HCT116 (cell line): ENCODE measurements at regions not wholly inside any gene's neighbourhood (a gene's known extent, or its start where the extent isn't known, plus 50 kb on each side); places are given as distances from the start of the nearest gene placed in this dataset.

Experiments used
- ATAC-seq: fragments of 200-7000 bp; cut with Tn5 transposase; 2 replicates; pipeline ENCODE4 v1.9.1; 2020; ENCODE audit warnings: mild to moderate bottlenecking, moderate library complexity
- BruUV-seq: library from RNA; stranded (reverse); fragments of 400-500 nt; replicated peaks from 2 replicates; lab custom pipeline; 2021; lab: Mats Ljungman, UMichigan
- CTCF ChIA-PET: fragments of 300-600 bp; sonication (Branson Sonifier 250); formaldehyde crosslinking; loops from one replicate; lab custom pipeline; 2021; ENCODE audit warnings: antibody characterized with exemption; lab: Charles Lee
- POLR2A ChIA-PET: fragments of 300-600, 350-600 bp; sonication (Branson Sonifier 250); formaldehyde crosslinking; loops from one replicate; lab custom pipeline; 2021; ENCODE audit warnings: antibody characterized with exemption; lab: Charles Lee
- RAD21 ChIA-PET, 2 experiments: fragments of 300-600 bp; sonication (Branson Sonifier 250); formaldehyde crosslinking; loops; one replicate each; lab custom pipeline; 2023; ENCODE audit warnings: low total read pairs in 2 of 2; ENCODE audit not compliant: uncharacterized antibody in 2 of 2, unreplicated experiment in 2 of 2, low non-redundant PET in 1 of 2; lab: Charles Lee
- DNase-seq: peaks from one replicate; pipeline ENCODE4 v3.0.0-alpha.2; 2010; ENCODE audit warnings: low read depth, low spot score
- H2AFZ ChIP-seq: fragments of 200-600 bp; shearing (Covaris generic), sonication (generic); 2 replicates; pipeline ENCODE4 v1.6.1; 2017; ENCODE audit warnings: low read depth, mixed run types, mixed read lengths, antibody characterized with exemption, low read length; ENCODE audit not compliant: poor library complexity, severe bottlenecking
- H3K27ac ChIP-seq: 2 replicates; pipeline ENCODE4 v1.5.1; 2012; ENCODE audit warnings: low read depth, low read length
- H3K27me3 ChIP-seq: fragments of 200-600 bp; sonication (generic); 2 replicates; pipeline ENCODE4 v1.6.1; 2016; ENCODE audit warnings: mixed run types, low read length, mixed read lengths; ENCODE audit not compliant: insufficient read depth
- H3K36me3 ChIP-seq, 2 experiments: fragments of 200-500 bp in 1 of 2; fragments of 200-600 bp in 1 of 2; sonication (Bioruptor generic) in 1 of 2; sonication (generic) in 1 of 2; 2 replicates each; pipeline versions ENCODE4 v1.5.1 to v1.6.1; 2014 to 2016; ENCODE audit warnings: low read length in 2 of 2, inconsistent platforms in 1 of 2, mixed read lengths in 1 of 2, mixed run types in 1 of 2; ENCODE audit not compliant: insufficient read depth in 2 of 2, control insufficient read depth in 1 of 2
- H3K4me1 ChIP-seq, 2 experiments: fragments of 200-600 bp in 1 of 2; sonication (generic) in 1 of 2; 2 replicates each; pipeline versions ENCODE4 v1.5.1 to v1.6.1; 2012 to 2017; ENCODE audit warnings: low read length in 2 of 2, inconsistent platforms in 1 of 2, mild to moderate bottlenecking in 1 of 2, mixed read lengths in 1 of 2, mixed run types in 1 of 2, moderate library complexity in 1 of 2; ENCODE audit not compliant: insufficient read depth in 2 of 2, control insufficient read depth in 1 of 2
- H3K4me2 ChIP-seq: fragments of 200-600 bp; sonication (generic); 2 replicates; pipeline ENCODE4 v1.6.1; 2017; ENCODE audit warnings: mixed run types, low read length, mixed read lengths
- H3K4me3 ChIP-seq, 2 experiments: fragments of 200-600 bp in 1 of 2; sonication (generic) in 1 of 2; replicated peaks in 1 of 2; 2 replicates each; pipeline ENCODE4 v1.5.1; 2011 to 2016; ENCODE audit warnings: low read length in 2 of 2, control low read depth in 1 of 2, low read depth in 1 of 2, mild to moderate bottlenecking in 1 of 2, mixed read lengths in 1 of 2, mixed run types in 1 of 2
- H3K79me2 ChIP-seq: fragments of 200-600 bp; sonication (generic); 2 replicates; pipeline ENCODE4 v1.6.1; 2017; ENCODE audit warnings: mild to moderate bottlenecking, mixed run types, low read length, moderate library complexity, mixed read lengths; ENCODE audit not compliant: insufficient read depth
- H3K9ac ChIP-seq: fragments of 200-600 bp; sonication (generic); 2 replicates; pipeline ENCODE4 v1.6.1; 2016; ENCODE audit warnings: low read length, mixed read lengths
- H3K9me2 ChIP-seq: fragments of 200-600 bp; sonication (generic), shearing (Covaris generic); 2 replicates; pipeline ENCODE4 v1.6.1; 2017; ENCODE audit warnings: mixed run types, mild to moderate bottlenecking, moderate library complexity; ENCODE audit not compliant: insufficient read depth
- H3K9me3 ChIP-seq, 2 experiments: fragments of 200-500 bp in 1 of 2; fragments of 200-600 bp in 1 of 2; sonication (Bioruptor generic) in 1 of 2; sonication (generic) in 1 of 2; 2 replicates each; pipeline ENCODE4 v1.6.1; 2014 to 2017; ENCODE audit warnings: low read length in 2 of 2, mixed read lengths in 2 of 2, inconsistent platforms in 1 of 2, low read depth in 1 of 2, mild to moderate bottlenecking in 1 of 2, mixed run types in 1 of 2, moderate library complexity in 1 of 2; ENCODE audit not compliant: control insufficient read depth in 1 of 2, insufficient read depth in 1 of 2
- H4K20me1 ChIP-seq: fragments of 200-600 bp; sonication (generic), shearing (Covaris generic); 2 replicates; pipeline ENCODE4 v1.6.1; 2017; ENCODE audit warnings: mixed run types, mild to moderate bottlenecking, moderate library complexity; ENCODE audit not compliant: insufficient read depth
- CBX3 ChIP-seq: IDR thresholded peaks from 2 replicates; pipeline ENCODE4 v1.6.1; 2012; ENCODE audit warnings: low read depth
- CTCF ChIP-seq, 3 experiments: fragments of 200-600 bp in 1 of 3; sonication (generic) in 1 of 3; IDR thresholded peaks in 2 of 3; conservative IDR thresholded peaks in 1 of 3; 2 replicates each; pipeline ENCODE4 v1.5.1; 2012 to 2017; ENCODE audit warnings: low read depth in 2 of 3, low read length in 2 of 3, antibody characterized with exemption in 1 of 3, borderline replicate concordance in 1 of 3, control low read depth in 1 of 3, mild to moderate bottlenecking in 1 of 3, mixed read lengths in 1 of 3, mixed run types in 1 of 3, moderate library complexity in 1 of 3; ENCODE audit not compliant: insufficient read depth in 1 of 3
- EGR1 ChIP-seq: IDR thresholded peaks from 2 replicates; pipeline ENCODE4 v1.6.1; 2012; ENCODE audit warnings: low read depth
- EZH2phosphoT487 ChIP-seq: fragments of 200-600 bp; IDR thresholded peaks from 2 replicates; pipeline ENCODE4 v1.6.1; 2018; ENCODE audit warnings: antibody characterized with exemption, borderline replicate concordance
- SIN3A ChIP-seq: IDR thresholded peaks from 2 replicates; pipeline ENCODE4 v1.6.1; 2012; ENCODE audit warnings: low read depth
- TCF7L2 ChIP-seq: IDR thresholded peaks from 2 replicates; pipeline ENCODE4 v1.7.0; 2011; ENCODE audit warnings: borderline replicate concordance, inconsistent platforms; ENCODE audit not compliant: insufficient read depth, insufficient read length; ENCODE audit errors: extremely low read depth
- ZBTB33 ChIP-seq: IDR thresholded peaks from 2 replicates; pipeline ENCODE4 v1.6.1; 2011; ENCODE audit warnings: mild to moderate bottlenecking, low read length, moderate library complexity; ENCODE audit not compliant: insufficient replicate concordance; ENCODE audit errors: extremely low read depth
- ZFX ChIP-seq: fragments of 450-650 bp; IDR thresholded peaks from 2 replicates; pipeline ENCODE4 v1.6.1; 2017
- ZNF274 ChIP-seq: fragments of 200-500 bp; sonication (Bioruptor generic); IDR thresholded peaks from 2 replicates; pipeline ENCODE4 v1.6.1; 2014; ENCODE audit warnings: mild to moderate bottlenecking, low read depth, low read length, inconsistent platforms
- intact Hi-C: fragments of 100-400 bp; cut with micrococcal nuclease; formaldehyde crosslinking; loops from 2 replicates; pipeline ENCODE4 v1.10.0; 2022
- TF ChIP-seq, protein P1 (sequence below): IDR thresholded peaks from 2 replicates; pipeline ENCODE4 v1.6.1; 2012; ENCODE audit warnings: low read depth

DNA sequence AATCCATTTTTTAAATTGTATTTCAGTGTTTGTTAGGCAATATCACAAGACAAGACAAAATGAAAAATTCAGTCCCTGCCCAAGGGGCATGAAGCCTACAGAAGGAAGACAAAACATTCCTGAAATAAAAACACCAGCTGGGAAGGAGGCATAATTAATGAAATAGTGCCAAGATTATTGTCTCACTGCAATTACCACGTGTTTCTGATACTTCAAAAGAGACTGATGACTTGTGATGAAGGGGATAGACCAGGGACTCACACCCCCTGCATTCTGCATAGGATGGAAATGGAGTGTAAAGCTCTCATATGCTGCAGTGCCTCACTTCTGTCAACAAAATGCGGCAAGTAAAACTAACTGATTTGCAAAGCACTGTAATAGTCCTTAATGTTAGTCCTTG lies 178.1 kb downstream of the BARD1 start:
- CTCF ChIA-PET = no interaction called here
- H3K9me2 ChIP-seq = no peaks in the 10 kb centered on the region
- intact Hi-C loops = no loop called here
- no peak overlapping the region for H3K27ac ChIP-seq
- DNase-seq = no peak
- no peak for TF ChIP-seq ZFX
- no peak for TF ChIP-seq TCF7L2
- no peak for TF ChIP-seq ZNF274
- TF ChIP-seq EGR1 = no peak
- no peak for TF ChIP-seq ZBTB33
- TF ChIP-seq, protein P1, sequence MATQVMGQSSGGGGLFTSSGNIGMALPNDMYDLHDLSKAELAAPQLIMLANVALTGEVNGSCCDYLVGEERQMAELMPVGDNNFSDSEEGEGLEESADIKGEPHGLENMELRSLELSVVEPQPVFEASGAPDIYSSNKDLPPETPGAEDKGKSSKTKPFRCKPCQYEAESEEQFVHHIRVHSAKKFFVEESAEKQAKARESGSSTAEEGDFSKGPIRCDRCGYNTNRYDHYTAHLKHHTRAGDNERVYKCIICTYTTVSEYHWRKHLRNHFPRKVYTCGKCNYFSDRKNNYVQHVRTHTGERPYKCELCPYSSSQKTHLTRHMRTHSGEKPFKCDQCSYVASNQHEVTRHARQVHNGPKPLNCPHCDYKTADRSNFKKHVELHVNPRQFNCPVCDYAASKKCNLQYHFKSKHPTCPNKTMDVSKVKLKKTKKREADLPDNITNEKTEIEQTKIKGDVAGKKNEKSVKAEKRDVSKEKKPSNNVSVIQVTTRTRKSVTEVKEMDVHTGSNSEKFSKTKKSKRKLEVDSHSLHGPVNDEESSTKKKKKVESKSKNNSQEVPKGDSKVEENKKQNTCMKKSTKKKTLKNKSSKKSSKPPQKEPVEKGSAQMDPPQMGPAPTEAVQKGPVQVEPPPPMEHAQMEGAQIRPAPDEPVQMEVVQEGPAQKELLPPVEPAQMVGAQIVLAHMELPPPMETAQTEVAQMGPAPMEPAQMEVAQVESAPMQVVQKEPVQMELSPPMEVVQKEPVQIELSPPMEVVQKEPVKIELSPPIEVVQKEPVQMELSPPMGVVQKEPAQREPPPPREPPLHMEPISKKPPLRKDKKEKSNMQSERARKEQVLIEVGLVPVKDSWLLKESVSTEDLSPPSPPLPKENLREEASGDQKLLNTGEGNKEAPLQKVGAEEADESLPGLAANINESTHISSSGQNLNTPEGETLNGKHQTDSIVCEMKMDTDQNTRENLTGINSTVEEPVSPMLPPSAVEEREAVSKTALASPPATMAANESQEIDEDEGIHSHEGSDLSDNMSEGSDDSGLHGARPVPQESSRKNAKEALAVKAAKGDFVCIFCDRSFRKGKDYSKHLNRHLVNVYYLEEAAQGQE = no peak
- no peak for TF ChIP-seq CBX3
- TF ChIP-seq CTCF (IDR thresholded peaks at IDR 0.05 in 2 of 3, conservative IDR thresholded peaks at IDR 0.05 in 1 of 3; ENCODE audit: borderline replicate concordance in 1 of 3, insufficient read depth in 1 of 3, low read depth in 2 of 3, low read length in 2 of 3) = no peak
- no peak for TF ChIP-seq EZH2phosphoT487
- no peak for TF ChIP-seq SIN3A
- TF ChIP-seq, all 23 proteins: peak for 0
- Histone ChIP-seq H3K27me3 (no peaks in the 10 kb centered on the region), H3K9ac (no peak overlapping the region), H3K36me3 (no peaks in the 10 kb centered on the region), H3K4me3 (no peak overlapping the region), H3K9me3 (no peaks in the 10 kb centered on the region), H3K79me2 (no peaks in the 10 kb centered on the region), H3K4me1 (no peaks in the 10 kb centered on the region), H3K4me2 (no peak overlapping the region), H2AFZ (no peak overlapping the region), H4K20me1 (no peaks in the 10 kb centered on the region)
- BruUV-seq = no TSS peak
- no peak for ATAC-seq
- RAD21 ChIA-PET = no interaction called here
- POLR2A ChIA-PET = no interaction called here
